ENCODE measurements at regions not wholly inside any gene's neighbourhood (a gene's known extent, or its start where the extent isn't known, plus 50 kb on each side); places are given as distances from the start of the nearest gene placed in this dataset.
A peak's percentile ranks its signal among the peaks of the same experiment; 100 is the strongest.

DNA sequence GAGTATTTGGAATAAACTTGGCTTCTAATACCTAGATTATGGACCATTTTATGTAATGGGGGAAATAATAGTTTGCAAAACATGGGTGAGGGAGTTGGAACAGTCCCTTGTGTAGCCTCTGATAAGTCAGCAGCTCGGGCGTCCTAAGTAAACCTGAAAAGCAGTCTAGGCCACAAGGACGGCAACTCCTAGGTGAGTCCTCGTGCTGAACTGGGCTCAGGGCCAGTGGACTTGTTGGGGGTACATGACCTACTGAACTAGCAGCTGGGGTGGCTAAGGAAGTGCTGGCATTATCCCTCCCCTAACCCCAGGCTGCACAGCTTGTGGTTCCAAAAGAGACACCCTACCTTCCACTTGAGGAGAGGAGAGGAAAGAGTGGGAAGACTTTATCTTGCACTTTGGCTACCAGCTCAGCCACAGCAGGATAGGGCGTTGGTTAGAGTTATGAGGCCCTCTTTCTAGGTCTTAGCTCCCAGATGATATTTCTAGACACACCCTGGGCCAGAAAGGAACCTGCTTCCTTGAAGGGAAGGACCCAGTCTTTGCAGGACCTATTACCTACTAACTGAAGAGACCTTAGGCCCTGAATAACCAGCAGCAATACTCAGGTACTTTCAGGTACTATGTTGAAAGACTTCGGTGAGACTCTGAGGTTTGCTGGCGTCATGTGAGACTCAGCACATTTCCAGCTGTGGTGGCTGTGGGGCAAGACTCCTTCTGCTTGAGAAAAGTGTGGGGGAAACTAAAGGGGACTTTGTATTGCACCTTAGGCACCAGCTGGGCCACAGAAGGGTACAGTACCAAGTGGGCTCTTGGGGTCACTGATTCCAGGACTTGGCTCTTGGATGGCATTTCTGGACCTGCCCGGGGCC, 71.0 kb downstream of the AQP4 start:
- peaks cover 6 to 16% (median 12%) of the 10 kb centered on the region in 7 donors for H3K9me3 Mint-ChIP-seq

GRCh38 chr18:26792661-26793060, 72.8 kb downstream of the AQP4 start:
- no peak for DNase-seq
- Mint-ChIP-seq H3K4me1 (no peaks in the 10 kb centered on the region), H3K9me3 (peaks cover 0 to 10% (median 4%) of the 10 kb centered on the region in 7 donors), H3K27ac (no peak overlapping the region), H3K36me3 (no peaks in the 10 kb centered on the region), H3K4me3 (no peak overlapping the region), H3K27me3 (ENCODE audit: low read depth in 3 of 3) (peaks cover 0 to 3% (median 3%) of the 10 kb centered on the region in 3 donors)
- TF ChIP-seq, protein P1, sequence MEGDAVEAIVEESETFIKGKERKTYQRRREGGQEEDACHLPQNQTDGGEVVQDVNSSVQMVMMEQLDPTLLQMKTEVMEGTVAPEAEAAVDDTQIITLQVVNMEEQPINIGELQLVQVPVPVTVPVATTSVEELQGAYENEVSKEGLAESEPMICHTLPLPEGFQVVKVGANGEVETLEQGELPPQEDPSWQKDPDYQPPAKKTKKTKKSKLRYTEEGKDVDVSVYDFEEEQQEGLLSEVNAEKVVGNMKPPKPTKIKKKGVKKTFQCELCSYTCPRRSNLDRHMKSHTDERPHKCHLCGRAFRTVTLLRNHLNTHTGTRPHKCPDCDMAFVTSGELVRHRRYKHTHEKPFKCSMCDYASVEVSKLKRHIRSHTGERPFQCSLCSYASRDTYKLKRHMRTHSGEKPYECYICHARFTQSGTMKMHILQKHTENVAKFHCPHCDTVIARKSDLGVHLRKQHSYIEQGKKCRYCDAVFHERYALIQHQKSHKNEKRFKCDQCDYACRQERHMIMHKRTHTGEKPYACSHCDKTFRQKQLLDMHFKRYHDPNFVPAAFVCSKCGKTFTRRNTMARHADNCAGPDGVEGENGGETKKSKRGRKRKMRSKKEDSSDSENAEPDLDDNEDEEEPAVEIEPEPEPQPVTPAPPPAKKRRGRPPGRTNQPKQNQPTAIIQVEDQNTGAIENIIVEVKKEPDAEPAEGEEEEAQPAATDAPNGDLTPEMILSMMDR (IDR thresholded peaks at IDR 0.05), result no peak
- intact Hi-C loops (cut with micrococcal nuclease), result no loop called here
- H3K79me2 ChIP-seq (ENCODE audit: insufficient read depth, low read length), result no peaks in the 10 kb centered on the region
- no peak overlapping the region for H3K9ac ChIP-seq (ENCODE audit: insufficient read depth, low read length, poor library complexity, severe bottlenecking)
- H3K4me1 ChIP-seq (ENCODE audit: control insufficient read depth in 1 of 2, insufficient read depth in 2 of 2, low read length in 2 of 2), result no peaks in the 10 kb centered on the region
- H3K36me3 ChIP-seq (replicated peaks in 1 of 2; ENCODE audit: control insufficient read depth in 1 of 2, insufficient read depth in 2 of 2, low read length in 2 of 2), result no peaks in the 10 kb centered on the region
- H3K4me2 ChIP-seq (replicated peaks; ENCODE audit: extremely low read depth, low read length, poor library complexity, severe bottlenecking), result no peak overlapping the region
- H3K4me3 ChIP-seq (replicated peaks in 1 of 3; ENCODE audit: low read depth in 2 of 3, low read length in 3 of 3), result no peak overlapping the region
- no CpG with 5 or more reads among the region's 1 CpG for WGBS (ENCODE audit: insufficient coverage)
- no peaks in the 10 kb centered on the region for H3K9me3 ChIP-seq (replicated peaks in 1 of 2; ENCODE audit: control insufficient read depth in 1 of 2, insufficient read depth in 1 of 2, low read length in 2 of 2)
- H3K27me3 ChIP-seq (ENCODE audit: control insufficient read depth in 2 of 2, insufficient read depth in 2 of 2, low read length in 2 of 2), result no peaks in the 10 kb centered on the region
- no peak overlapping the region for H3K27ac ChIP-seq (ENCODE audit: low read depth in 1 of 2, low read length in 2 of 2)
- H2AFZ ChIP-seq (ENCODE audit: insufficient read depth, low read depth, low read length, poor library complexity, severe bottlenecking), result no peak overlapping the region
- no peaks in the 10 kb centered on the region for H4K20me1 ChIP-seq (ENCODE audit: insufficient read depth, low read length)

More for the DNA sequence above, 71.0 kb downstream of the AQP4 start:
- Histone ChIP-seq H3K4me2 (replicated peaks; ENCODE audit: extremely low read depth, low read length, poor library complexity, severe bottlenecking) (no peak overlapping the region), H3K4me3 (replicated peaks in 1 of 3; ENCODE audit: low read depth in 2 of 3, low read length in 3 of 3) (no peak overlapping the region), H3K9me3 (replicated peaks in 1 of 2; ENCODE audit: control insufficient read depth in 1 of 2, insufficient read depth in 1 of 2, low read length in 2 of 2) (no peaks in the 10 kb centered on the region), H3K79me2 (ENCODE audit: insufficient read depth, low read length) (no peaks in the 10 kb centered on the region), H3K4me1 (ENCODE audit: control insufficient read depth in 1 of 2, insufficient read depth in 2 of 2, low read length in 2 of 2) (no peaks in the 10 kb centered on the region), H2AFZ (ENCODE audit: insufficient read depth, low read depth, low read length, poor library complexity, severe bottlenecking) (no peak overlapping the region), H4K20me1 (ENCODE audit: insufficient read depth, low read length) (no peaks in the 10 kb centered on the region), H3K9ac (ENCODE audit: insufficient read depth, low read length, poor library complexity, severe bottlenecking) (no peak overlapping the region), H3K27ac (ENCODE audit: low read depth in 1 of 2, low read length in 2 of 2) (no peak overlapping the region), H3K27me3 (ENCODE audit: control insufficient read depth in 2 of 2, insufficient read depth in 2 of 2, low read length in 2 of 2) (no peaks in the 10 kb centered on the region), H3K36me3 (replicated peaks in 1 of 2; ENCODE audit: control insufficient read depth in 1 of 2, insufficient read depth in 2 of 2, low read length in 2 of 2) (no peaks in the 10 kb centered on the region)
- no peaks in the 10 kb centered on the region for H3K36me3 Mint-ChIP-seq
- intact Hi-C loops (cut with micrococcal nuclease), result no loop called here
- no peaks in the 10 kb centered on the region for H3K4me1 Mint-ChIP-seq
- H3K4me3 Mint-ChIP-seq, result no peak overlapping the region
- H3K27me3 Mint-ChIP-seq (ENCODE audit: low read depth in 3 of 3), result peaks cover 0 to 3% (median 3%) of the 10 kb centered on the region in 3 donors
- 84% methylated on average over 4 of the region's 8 CpGs for WGBS (ENCODE audit: insufficient coverage)
- peak overlapping the region in 1 of 7 donors; percentile 64 for H3K27ac Mint-ChIP-seq
- TF ChIP-seq, protein P1 (IDR thresholded peaks at IDR 0.05), result no peak
- DNase-seq, result no peak

Measured in CD14-positive monocyte (primary cell).